ENCODE measurements at regions not wholly inside any gene's neighbourhood (a gene's known extent, or its start where the extent isn't known, plus 50 kb on each side); places are given as distances from the start of the nearest gene placed in this dataset.

GRCh38 chr7:46160861-46161260 is 239.8 kb upstream of the IGFBP3 start:
- TF ChIP-seq CTCF (IDR thresholded peaks at IDR 0.05; ENCODE audit: low read depth, low read length, missing control alignments) = no peak

DNA sequence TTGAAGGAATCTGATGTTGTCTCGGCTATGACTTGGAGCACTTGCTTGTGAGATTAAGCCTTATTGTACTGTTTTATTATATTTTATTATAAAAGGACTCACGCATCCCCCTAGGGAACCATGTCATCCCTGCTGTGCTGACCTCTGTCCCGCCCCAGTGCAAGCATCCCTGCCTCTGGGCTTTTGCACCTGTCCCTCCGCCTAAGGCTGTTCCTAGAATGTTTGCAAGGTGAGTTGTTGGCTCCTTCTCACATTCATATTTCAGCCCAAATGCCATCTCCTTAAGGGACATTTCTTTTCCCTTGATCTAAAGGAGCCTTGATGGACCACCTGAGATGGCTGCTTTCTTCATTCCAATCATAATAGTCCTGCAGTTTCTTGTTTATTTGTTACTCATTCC is 236.9 kb upstream of the IGFBP3 start:
- DNase-seq = no peak
- H3K36me3 ChIP-seq (replicated peaks) = no peaks in the 10 kb centered on the region
- no peak overlapping the region for H3K4me3 ChIP-seq (ENCODE audit: low read depth, low read length)
- no peaks in the 10 kb centered on the region for H3K27me3 ChIP-seq (replicated peaks)
- H3K27ac ChIP-seq = no peak overlapping the region
- no peak for TF ChIP-seq CTCF (IDR thresholded peaks at IDR 0.05; ENCODE audit: low read depth, low read length, missing control alignments)
- in situ Hi-C loops (cut with HindIII; ENCODE audit: low pct_ligation_motif_present, low sequenced_read_pairs) = no loop called here

More at GRCh38 chr7:46160861-46161260, 239.8 kb upstream of the IGFBP3 start:
- no peak overlapping the region for H3K4me3 ChIP-seq (ENCODE audit: low read depth, low read length)
- in situ Hi-C loops (cut with HindIII; ENCODE audit: low pct_ligation_motif_present, low sequenced_read_pairs) = no loop called here
- H3K27ac ChIP-seq = no peak overlapping the region
- no peaks in the 10 kb centered on the region for H3K36me3 ChIP-seq (replicated peaks)
- DNase-seq = no peak
- H3K27me3 ChIP-seq (replicated peaks) = no peaks in the 10 kb centered on the region

DNA sequence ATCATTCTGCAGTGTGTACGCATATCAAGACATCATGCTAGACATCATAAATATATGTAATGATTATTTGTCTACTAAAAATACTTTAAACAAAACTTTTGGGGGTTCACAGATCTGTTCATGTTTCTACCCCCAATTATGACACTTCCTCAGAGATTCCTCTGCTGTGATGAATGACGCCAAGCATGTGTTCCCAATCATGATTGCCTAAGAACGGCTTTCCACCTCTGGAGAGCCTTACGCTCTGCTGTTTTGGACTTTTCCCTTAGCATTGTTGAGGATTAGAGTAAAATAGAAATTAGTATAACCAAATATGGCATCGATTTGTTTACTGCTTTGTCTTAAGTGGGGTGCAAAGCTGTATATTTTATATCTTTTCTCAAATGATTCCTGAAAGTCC is 236.3 kb upstream of the IGFBP3 start:
- no peak overlapping the region for H3K4me3 ChIP-seq (ENCODE audit: low read depth, low read length)
- in situ Hi-C loops (cut with HindIII; ENCODE audit: low pct_ligation_motif_present, low sequenced_read_pairs) = no loop called here
- no peaks in the 10 kb centered on the region for H3K36me3 ChIP-seq (replicated peaks)
- no peaks in the 10 kb centered on the region for H3K27me3 ChIP-seq (replicated peaks)
- H3K27ac ChIP-seq = no peak overlapping the region
- DNase-seq = no peak
- TF ChIP-seq CTCF (IDR thresholded peaks at IDR 0.05; ENCODE audit: low read depth, low read length, missing control alignments) = no peak

DNA sequence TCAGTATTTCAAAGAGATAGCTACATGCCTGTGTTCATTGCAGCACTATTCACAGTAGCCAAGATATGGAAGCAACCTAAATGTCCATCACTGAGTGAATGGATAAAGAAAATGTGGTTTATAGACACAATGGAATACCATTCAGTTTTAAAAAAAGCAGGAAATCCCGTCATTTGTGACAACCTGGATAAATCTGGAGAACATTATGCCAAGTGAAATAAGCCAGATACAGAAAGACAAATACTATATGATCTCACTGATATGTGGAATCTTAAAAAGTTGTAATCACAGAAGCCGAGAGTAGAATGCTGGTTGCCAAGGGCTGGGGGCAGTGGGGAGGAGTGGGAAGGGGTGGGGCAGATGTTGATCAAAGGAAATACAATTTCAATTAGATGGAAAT is 235.8 kb upstream of the IGFBP3 start:
- TF ChIP-seq CTCF (IDR thresholded peaks at IDR 0.05; ENCODE audit: low read depth, low read length, missing control alignments) = no peak
- Histone ChIP-seq H3K36me3 (replicated peaks) (no peaks in the 10 kb centered on the region), H3K27ac (no peak overlapping the region), H3K27me3 (replicated peaks) (no peaks in the 10 kb centered on the region), H3K4me3 (ENCODE audit: low read depth, low read length) (no peak overlapping the region)
- DNase-seq = no peak
- in situ Hi-C loops (cut with HindIII; ENCODE audit: low pct_ligation_motif_present, low sequenced_read_pairs) = no loop called here

DNA sequence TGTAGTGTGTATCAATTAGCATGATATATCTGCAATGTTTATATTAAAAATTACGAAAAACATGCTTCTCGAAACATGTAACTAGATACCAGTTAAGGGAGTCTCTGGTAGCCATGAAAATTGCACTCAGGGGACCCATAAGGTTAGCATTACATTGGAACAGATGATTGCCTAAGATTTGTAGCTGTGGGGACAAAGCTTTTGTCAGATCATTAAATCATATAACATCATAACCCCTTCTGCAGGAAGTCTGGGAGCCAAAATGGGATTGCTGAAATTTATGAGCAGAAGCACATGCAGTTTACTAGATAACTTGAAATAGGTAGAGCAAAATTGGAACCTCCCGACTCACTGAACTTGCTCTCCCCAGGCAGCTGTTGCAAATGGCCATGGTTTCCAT is 235.0 kb upstream of the IGFBP3 start:
- Histone ChIP-seq H3K27me3 (replicated peaks) (no peaks in the 10 kb centered on the region), H3K4me3 (ENCODE audit: low read depth, low read length) (no peak overlapping the region), H3K36me3 (replicated peaks) (no peaks in the 10 kb centered on the region), H3K27ac (no peak overlapping the region)
- in situ Hi-C loops (cut with HindIII; ENCODE audit: low pct_ligation_motif_present, low sequenced_read_pairs) = no loop called here
- no peak for TF ChIP-seq CTCF (IDR thresholded peaks at IDR 0.05; ENCODE audit: low read depth, low read length, missing control alignments)
- DNase-seq = no peak

DNA sequence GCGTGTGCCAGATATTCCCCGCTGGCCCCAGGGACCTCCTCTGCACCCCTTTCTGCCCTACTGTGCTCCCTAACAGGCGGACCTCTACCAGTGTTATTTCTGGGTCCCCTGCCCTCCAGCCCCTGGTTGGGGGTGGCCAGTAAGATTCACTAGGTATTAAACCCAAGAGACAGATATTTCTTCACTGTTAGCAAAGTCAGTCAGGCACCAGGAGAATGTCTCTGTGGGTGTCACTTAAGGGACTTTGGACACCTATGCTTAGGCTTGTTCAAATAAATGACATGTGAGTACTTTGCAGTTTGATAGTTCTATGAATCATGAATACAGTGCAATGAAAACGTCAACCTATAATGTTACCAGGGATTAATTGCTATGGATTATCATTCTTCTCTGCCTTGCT is 234.3 kb upstream of the IGFBP3 start:
- in situ Hi-C loops (cut with HindIII; ENCODE audit: low pct_ligation_motif_present, low sequenced_read_pairs) = no loop called here
- Histone ChIP-seq H3K27ac (no peak overlapping the region), H3K36me3 (replicated peaks) (no peaks in the 10 kb centered on the region), H3K27me3 (replicated peaks) (no peaks in the 10 kb centered on the region), H3K4me3 (ENCODE audit: low read depth, low read length) (no peak overlapping the region)
- no peak for DNase-seq
- no peak for TF ChIP-seq CTCF (IDR thresholded peaks at IDR 0.05; ENCODE audit: low read depth, low read length, missing control alignments)

Data from brain microvascular endothelial cell (primary cell).